ENCODE measurements at regions not wholly inside any gene's neighbourhood (a gene's known extent, or its start where the extent isn't known, plus 50 kb on each side); places are given as distances from the start of the nearest gene placed in this dataset.

- H3K4me2 ChIP-seq (ENCODE audit: low read length) = no peak overlapping the region
- CTCF ChIA-PET (ENCODE audit: unreplicated experiment) = no interaction called here
Measured at GRCh38 chr21:43318368-43318767, 108.6 kb downstream of the SIK1 start.

GRCh38 chr21:43317959-43318358, 109.0 kb downstream of the SIK1 start:
- CTCF ChIA-PET (ENCODE audit: unreplicated experiment) = no interaction called here
- Histone ChIP-seq H3K4me1 (ENCODE audit: insufficient read depth, low read length, poor library complexity, severe bottlenecking) (peaks cover 13% of the 10 kb centered on the region), H3K9me3 (ENCODE audit: low read length) (no peaks in the 10 kb centered on the region), H3K4me3 (ENCODE audit: low read depth, low read length, poor library complexity, severe bottlenecking) (no peak overlapping the region), H2AFZ (ENCODE audit: low read length) (no peak overlapping the region), H3K4me2 (ENCODE audit: low read length) (no peak overlapping the region), H3K79me2 (ENCODE audit: insufficient read depth, low read depth, low read length) (no peaks in the 10 kb centered on the region), H4K20me1 (ENCODE audit: insufficient read depth, low read length) (no peaks in the 10 kb centered on the region), H3K27ac (ENCODE audit: low read depth, low read length, poor library complexity, severe bottlenecking) (no peak overlapping the region), H3K36me3 (ENCODE audit: insufficient read depth, low read length) (no peaks in the 10 kb centered on the region), H3K9me2 (ENCODE audit: insufficient read depth, low read length) (no peaks in the 10 kb centered on the region)
- BruUV-seq (replicated peaks) = no TSS peak
- DNase-seq (ENCODE audit: low spot score) = peak; percentile 30
- intact Hi-C loops (cut with micrococcal nuclease; ENCODE audit: unreplicated experiment) = no loop called here
- no peak for TF ChIP-seq EZH2phosphoT487 (IDR thresholded peaks at IDR 0.05; ENCODE audit: borderline replicate concordance, low read depth, low read length)
- peak; percentile 61 for TF ChIP-seq CTCF (conservative IDR thresholded peaks at IDR 0.05; ENCODE audit: low read length)
- POLR2A ChIA-PET = no interaction called here

More at GRCh38 chr21:43318368-43318767, 108.6 kb downstream of the SIK1 start:
- H3K36me3 ChIP-seq (ENCODE audit: insufficient read depth, low read length) = no peaks in the 10 kb centered on the region
- no TSS peak for BruUV-seq (replicated peaks)
- H2AFZ ChIP-seq (ENCODE audit: low read length) = no peak overlapping the region
- no peaks in the 10 kb centered on the region for H3K9me3 ChIP-seq (ENCODE audit: low read length)
- TF ChIP-seq EZH2phosphoT487 (IDR thresholded peaks at IDR 0.05; ENCODE audit: borderline replicate concordance, low read depth, low read length) (no peak), CTCF (conservative IDR thresholded peaks at IDR 0.05; ENCODE audit: low read length) (0 out of 2 replicates have a peak, but pooled peaks have one; percentile 19)
- peaks cover 9% of the 10 kb centered on the region for H3K4me1 ChIP-seq (ENCODE audit: insufficient read depth, low read length, poor library complexity, severe bottlenecking)
- H3K79me2 ChIP-seq (ENCODE audit: insufficient read depth, low read depth, low read length) = no peaks in the 10 kb centered on the region
- H3K4me3 ChIP-seq (ENCODE audit: low read depth, low read length, poor library complexity, severe bottlenecking) = no peak overlapping the region
- intact Hi-C loops (cut with micrococcal nuclease; ENCODE audit: unreplicated experiment) = no loop called here
- no peaks in the 10 kb centered on the region for H4K20me1 ChIP-seq (ENCODE audit: insufficient read depth, low read length)
- POLR2A ChIA-PET = no interaction called here
- no peak for DNase-seq (ENCODE audit: low spot score)
- no peak overlapping the region for H3K27ac ChIP-seq (ENCODE audit: low read depth, low read length, poor library complexity, severe bottlenecking)
- H3K9me2 ChIP-seq (ENCODE audit: insufficient read depth, low read length) = no peaks in the 10 kb centered on the region

GRCh38 chr21:43317254-43317748, 109.6 kb downstream of the SIK1 start:
- no TSS peak for BruUV-seq (replicated peaks)
- intact Hi-C loops (cut with micrococcal nuclease; ENCODE audit: unreplicated experiment) = no loop called here
- H3K79me2 ChIP-seq (ENCODE audit: insufficient read depth, low read depth, low read length) = no peaks in the 10 kb centered on the region
- H2AFZ ChIP-seq (ENCODE audit: low read length) = no peak overlapping the region
- CTCF ChIA-PET (ENCODE audit: unreplicated experiment) = no interaction called here
- H3K9me3 ChIP-seq (ENCODE audit: low read length) = no peaks in the 10 kb centered on the region
- TF ChIP-seq EZH2phosphoT487 (IDR thresholded peaks at IDR 0.05; ENCODE audit: borderline replicate concordance, low read depth, low read length) = no peak
- no peak for TF ChIP-seq CTCF (conservative IDR thresholded peaks at IDR 0.05; ENCODE audit: low read length)
- H3K4me3 ChIP-seq (ENCODE audit: low read depth, low read length, poor library complexity, severe bottlenecking) = no peak overlapping the region
- peaks cover 20% of the 10 kb centered on the region for H3K4me1 ChIP-seq (ENCODE audit: insufficient read depth, low read length, poor library complexity, severe bottlenecking)
- H3K9me2 ChIP-seq (ENCODE audit: insufficient read depth, low read length) = no peaks in the 10 kb centered on the region
- no peaks in the 10 kb centered on the region for H3K36me3 ChIP-seq (ENCODE audit: insufficient read depth, low read length)
- DNase-seq (ENCODE audit: low spot score) = no peak
- POLR2A ChIA-PET = no interaction called here
- no peaks in the 10 kb centered on the region for H4K20me1 ChIP-seq (ENCODE audit: insufficient read depth, low read length)
- H3K4me2 ChIP-seq (ENCODE audit: low read length) = no peak overlapping the region
- no peak overlapping the region for H3K27ac ChIP-seq (ENCODE audit: low read depth, low read length, poor library complexity, severe bottlenecking)
